NCI-H82 treated with DMSO at 0.1 percent for 48 hours (cell line): ENCODE measurements at regions not wholly inside any gene's neighbourhood (a gene's known extent, or its start where the extent isn't known, plus 50 kb on each side); places are given as distances from the start of the nearest gene placed in this dataset.

Experiments
- DNase-seq: peaks from one replicate; lab custom pipeline; 2025; ENCODE audit not compliant: unreplicated experiment; lab: John Stamatoyannopoulos, UW

GRCh38 chr7:68442931-68443631 lies 1155.2 kb upstream of the AUTS2 start:
- DNase-seq, result no peak

GRCh38 chr7:68444042-68444441 lies 1154.2 kb upstream of the AUTS2 start:
- no peak for DNase-seq

GRCh38 chr7:68444956-68445355 lies 1153.3 kb upstream of the AUTS2 start:
- no peak for DNase-seq

GRCh38 chr7:68446183-68446582 lies 1152.1 kb upstream of the AUTS2 start:
- no peak for DNase-seq

GRCh38 chr7:68449099-68449498 lies 1149.2 kb upstream of the AUTS2 start:
- DNase-seq, result no peak

GRCh38 chr7:68449816-68450215 lies 1148.5 kb upstream of the AUTS2 start:
- no peak for DNase-seq

- DNase-seq, result peak; percentile 38
These were observed 1143.3 kb upstream of the AUTS2 start for GRCh38 chr7:68454931-68455330.

- no peak for DNase-seq
These were observed 1141.8 kb upstream of the AUTS2 start for GRCh38 chr7:68456469-68456868.

GRCh38 chr7:68457481-68457880 lies 1140.8 kb upstream of the AUTS2 start:
- no peak for DNase-seq

- no peak for DNase-seq
These were observed 1140.0 kb upstream of the AUTS2 start for GRCh38 chr7:68458010-68458908.

- no peak for DNase-seq
These were observed 1136.8 kb upstream of the AUTS2 start for GRCh38 chr7:68461430-68461829.

GRCh38 chr7:68470836-68471435 lies 1127.3 kb upstream of the AUTS2 start:
- no peak for DNase-seq

- no peak for DNase-seq
These were observed 1125.6 kb upstream of the AUTS2 start for GRCh38 chr7:68472688-68473087.

GRCh38 chr7:68474661-68475216 lies 1123.5 kb upstream of the AUTS2 start:
- no peak for DNase-seq

GRCh38 chr7:68476966-68477365 lies 1121.3 kb upstream of the AUTS2 start:
- no peak for DNase-seq

- DNase-seq, result no peak
These were observed 1119.9 kb upstream of the AUTS2 start for GRCh38 chr7:68478326-68478725.

GRCh38 chr7:68482800-68483199 lies 1115.5 kb upstream of the AUTS2 start:
- DNase-seq, result no peak

- DNase-seq, result no peak
These were observed 1113.5 kb upstream of the AUTS2 start for GRCh38 chr7:68484731-68485130.

- DNase-seq, result no peak
These were observed 1112.9 kb upstream of the AUTS2 start for GRCh38 chr7:68485253-68485917.

GRCh38 chr7:68488341-68489060 lies 1109.8 kb upstream of the AUTS2 start:
- peak; percentile 77 for DNase-seq
